ENCODE measurements at regions not wholly inside any gene's neighbourhood (a gene's known extent, or its start where the extent isn't known, plus 50 kb on each side); places are given as distances from the start of the nearest gene placed in this dataset.

GRCh38 chr5:108649646-108650045, 98.1 kb upstream of the FER start:
- TF ChIP-seq RBBP5 (conservative IDR thresholded peaks at IDR 0.05): no peak
- ChIA-PET CTCF (interaction anchor here (1.2 to 1.6 kb wide), 2 partner anchors 10 to 14 kb away, joined by 4 to 6 read pairs; no protein-coding TSS in a partner anchor), RAD21 (ENCODE audit: unreplicated experiment) (no interaction called here), POLR2A (interaction anchor here (1.0 kb wide), 1 partner anchor 10 kb away, joined by 3 read pairs; no protein-coding TSS in a partner anchor), SMC1A (ENCODE audit: uncharacterized antibody, unreplicated experiment) (interaction anchor here (0.9 to 1.3 kb wide), 2 partner anchors 12 to 824 kb away, joined by 4 read pairs; no protein-coding TSS in a partner anchor)
- no peak overlapping the region for H3K27ac ChIP-seq (ENCODE audit: control insufficient read depth, insufficient read depth)
- no peaks in the 10 kb centered on the region for H4K20me1 ChIP-seq (ENCODE audit: control insufficient read depth, insufficient read depth)
- peaks cover 3% of the 10 kb centered on the region; the same call in 2 of the 3 replicates for H3K9me3 ChIP-seq (replicated peaks; ENCODE audit: control insufficient read depth, insufficient read depth, low read length)
- no peak overlapping the region for H2AFZ ChIP-seq (ENCODE audit: control insufficient read depth, low read depth, low read length)
- WGBS (ENCODE audit: insufficient coverage, insufficient replicate concordance, low lambda C conversion rate, missing lambda C conversion rate): 0% methylated on average over 1 of the region's 1 CpG
- no peak for DNase-seq (ENCODE audit: low read depth, low spot score)
- H3K9ac ChIP-seq (ENCODE audit: control insufficient read depth, insufficient read depth, low read length): no peak overlapping the region
- H3K27me3 ChIP-seq (replicated peaks in 1 of 2; ENCODE audit: control insufficient read depth in 2 of 2, insufficient read depth in 2 of 2, low read length in 1 of 2): no peaks in the 10 kb centered on the region
- in situ Hi-C loops (cut with MboI): loop anchor here (10.0 to 25.0 kb wide), 2 partner anchors 813 to 1035 kb away; partner anchors contain the start of gene MAN2A1
- H3K79me2 ChIP-seq (ENCODE audit: control insufficient read depth, insufficient read depth, low read length): no peaks in the 10 kb centered on the region
- no peak overlapping the region for H3K4me3 ChIP-seq
- ATAC-seq: no peak
- FAIRE-seq: no peak
- intact Hi-C loops (cut with micrococcal nuclease; ENCODE audit: unreplicated experiment): no loop called here
- no peaks in the 10 kb centered on the region for H3K36me3 ChIP-seq (ENCODE audit: control insufficient read depth in 2 of 2, insufficient read depth in 2 of 2, low read length in 1 of 2)
- BruUV-seq (replicated peaks): no TSS peak
- no peak overlapping the region for H3K4me2 ChIP-seq (ENCODE audit: control insufficient read depth, insufficient read depth)
- no peaks in the 10 kb centered on the region for H3K4me1 ChIP-seq (ENCODE audit: control insufficient read depth, insufficient read depth, low read length)

DNA sequence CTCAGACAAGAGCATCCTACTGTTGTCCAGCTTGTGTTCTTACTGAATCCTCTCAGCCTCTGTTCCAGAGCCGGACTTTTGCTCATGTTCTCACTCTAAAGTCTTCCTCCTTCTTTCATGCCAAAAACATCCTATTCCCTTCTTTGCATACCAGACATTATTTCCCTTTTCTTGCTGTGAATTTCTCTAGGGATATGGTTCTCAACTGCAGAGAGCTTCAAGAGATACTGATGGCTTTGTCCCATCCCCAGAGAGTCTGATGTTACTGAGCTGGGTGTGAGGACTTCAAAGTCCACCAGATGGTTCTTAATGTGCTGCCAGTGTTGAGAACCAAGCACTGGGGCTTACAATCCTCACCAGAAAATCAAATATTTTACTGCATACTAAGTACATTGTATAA, 98.6 kb upstream of the FER start:
- in situ Hi-C loops (cut with MboI) (loop anchor here (10.0 to 25.0 kb wide), 2 partner anchors 813 to 1036 kb away; partner anchors contain the start of gene MAN2A1), intact Hi-C loops (cut with micrococcal nuclease; ENCODE audit: unreplicated experiment) (no loop called here)
- Histone ChIP-seq H3K9me3 (replicated peaks; ENCODE audit: control insufficient read depth, insufficient read depth, low read length) (peaks cover 3% of the 10 kb centered on the region; the same call in 2 of the 3 replicates), H3K4me1 (ENCODE audit: control insufficient read depth, insufficient read depth, low read length) (no peaks in the 10 kb centered on the region), H4K20me1 (ENCODE audit: control insufficient read depth, insufficient read depth) (no peaks in the 10 kb centered on the region), H3K27ac (ENCODE audit: control insufficient read depth, insufficient read depth) (no peak overlapping the region), H3K36me3 (ENCODE audit: control insufficient read depth in 2 of 2, insufficient read depth in 2 of 2, low read length in 1 of 2) (no peaks in the 10 kb centered on the region), H3K79me2 (ENCODE audit: control insufficient read depth, insufficient read depth, low read length) (no peaks in the 10 kb centered on the region), H3K4me2 (ENCODE audit: control insufficient read depth, insufficient read depth) (no peak overlapping the region), H3K9ac (ENCODE audit: control insufficient read depth, insufficient read depth, low read length) (no peak overlapping the region), H3K27me3 (replicated peaks in 1 of 2; ENCODE audit: control insufficient read depth in 2 of 2, insufficient read depth in 2 of 2, low read length in 1 of 2) (no peaks in the 10 kb centered on the region), H3K4me3 (no peak overlapping the region), H2AFZ (ENCODE audit: control insufficient read depth, low read depth, low read length) (no peak overlapping the region)
- RAD21 ChIA-PET (ENCODE audit: unreplicated experiment): no interaction called here
- CTCF ChIA-PET: interaction anchor here (1.1 to 1.6 kb wide), 3 partner anchors 8 to 14 kb away, joined by 3 to 6 read pairs (median 4); no protein-coding TSS in a partner anchor
- no TSS peak for BruUV-seq (replicated peaks)
- TF ChIP-seq EGR1 (IDR thresholded peaks at IDR 0.05; ENCODE audit: borderline replicate concordance in 1 of 2, low read depth in 2 of 2, low read length in 2 of 2) (no peak), IRF4 (IDR thresholded peaks at IDR 0.05; ENCODE audit: low read depth, low read length) (no peak), PAX8 (IDR thresholded peaks at IDR 0.05) (no peak), ZBTB33 (IDR thresholded peaks at IDR 0.05) (no peak)
- TF ChIP-seq, protein P1, sequence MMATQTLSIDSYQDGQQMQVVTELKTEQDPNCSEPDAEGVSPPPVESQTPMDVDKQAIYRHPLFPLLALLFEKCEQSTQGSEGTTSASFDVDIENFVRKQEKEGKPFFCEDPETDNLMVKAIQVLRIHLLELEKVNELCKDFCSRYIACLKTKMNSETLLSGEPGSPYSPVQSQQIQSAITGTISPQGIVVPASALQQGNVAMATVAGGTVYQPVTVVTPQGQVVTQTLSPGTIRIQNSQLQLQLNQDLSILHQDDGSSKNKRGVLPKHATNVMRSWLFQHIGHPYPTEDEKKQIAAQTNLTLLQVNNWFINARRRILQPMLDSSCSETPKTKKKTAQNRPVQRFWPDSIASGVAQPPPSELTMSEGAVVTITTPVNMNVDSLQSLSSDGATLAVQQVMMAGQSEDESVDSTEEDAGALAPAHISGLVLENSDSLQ (IDR thresholded peaks at IDR 0.05): no peak
- WGBS (ENCODE audit: insufficient coverage, insufficient replicate concordance, low lambda C conversion rate, missing lambda C conversion rate): 59% methylated on average over 1 of the region's 1 CpG
- SMC1A ChIA-PET (ENCODE audit: uncharacterized antibody, unreplicated experiment): interaction anchor here (1.3 kb wide), 1 partner anchor 13 kb away, joined by 4 read pairs; no protein-coding TSS in a partner anchor
- POLR2A ChIA-PET: interaction anchor here (1.0 kb wide), 1 partner anchor 9 kb away, joined by 3 read pairs; no protein-coding TSS in a partner anchor
- DNase-seq (ENCODE audit: low read depth, low spot score) (no peak), ATAC-seq (no peak), FAIRE-seq (no peak)

Data from GM12878 (cell line).